DND-41 (cell line): ENCODE measurements at regions not wholly inside any gene's neighbourhood (a gene's known extent, or its start where the extent isn't known, plus 50 kb on each side); places are given as distances from the start of the nearest gene placed in this dataset.

ENCODE experiments used
- ATAC-seq: fragments of 200-7000 bp; cut with Tn5 transposase; 3 replicates; pipeline ENCODE4 v1.9.1; 2021; ENCODE audit warnings: low read depth; ENCODE audit not compliant: insufficient read depth
- DNase-seq: peaks from one replicate; pipeline ENCODE4 v3.0.0-alpha.2; 2020
- H2AFZ ChIP-seq: 2 replicates; pipeline ENCODE4 v1.6.0; 2012; ENCODE audit warnings: low read depth, low read length
- H3K27ac ChIP-seq: 2 replicates; pipeline ENCODE4 v1.5.1; 2012; ENCODE audit warnings: low read length, inconsistent platforms
- H3K27me3 ChIP-seq: fragments of 200-600 bp; sonication (generic); 2 replicates; pipeline ENCODE4 v1.6.0; 2012; ENCODE audit warnings: low read length, mild to moderate bottlenecking, inconsistent platforms; ENCODE audit not compliant: insufficient read depth, poor library complexity
- H3K36me3 ChIP-seq: 2 replicates; pipeline ENCODE4 v1.5.1; 2012; ENCODE audit warnings: low read length, inconsistent platforms; ENCODE audit not compliant: insufficient read depth
- H3K4me1 ChIP-seq: 2 replicates; pipeline ENCODE4 v1.5.1; 2012; ENCODE audit warnings: mild to moderate bottlenecking, low read length; ENCODE audit not compliant: insufficient read depth
- H3K4me2 ChIP-seq: 2 replicates; pipeline ENCODE4 v1.6.0; 2012; ENCODE audit warnings: mild to moderate bottlenecking, moderate library complexity, low read length, inconsistent platforms; ENCODE audit not compliant: insufficient read depth
- H3K4me3 ChIP-seq, 2 experiments: fragments of 200-600 bp in 1 of 2; shearing (Covaris generic) in 1 of 2; 2 replicates each; pipeline ENCODE4 v1.5.1; 2012 to 2016; ENCODE audit warnings: inconsistent platforms in 2 of 2, low read length in 2 of 2, mild to moderate bottlenecking in 2 of 2, low read depth in 1 of 2, moderate library complexity in 1 of 2
- H3K79me2 ChIP-seq: 2 replicates; pipeline ENCODE4 v1.6.0; 2012; ENCODE audit warnings: low read length, inconsistent platforms; ENCODE audit not compliant: insufficient read depth
- H3K9ac ChIP-seq: 2 replicates; pipeline ENCODE4 v1.6.0; 2012; ENCODE audit warnings: low read depth, mild to moderate bottlenecking, inconsistent platforms, low read length, moderate library complexity
- H3K9me3 ChIP-seq: 2 replicates; pipeline ENCODE4 v1.5.1; 2012; ENCODE audit warnings: low read length, moderate library complexity, mild to moderate bottlenecking, inconsistent platforms; ENCODE audit not compliant: insufficient read depth, severe bottlenecking
- H4K20me1 ChIP-seq: 2 replicates; pipeline ENCODE4 v1.6.0; 2012; ENCODE audit warnings: low read length; ENCODE audit not compliant: insufficient read depth
- CTCF ChIP-seq: IDR thresholded peaks from 2 replicates; pipeline ENCODE4 v1.5.1; 2012; ENCODE audit warnings: borderline replicate concordance, low read length, moderate library complexity, mild to moderate bottlenecking; ENCODE audit not compliant: poor library complexity, severe bottlenecking; ENCODE audit errors: extremely low read depth
- EZH2 ChIP-seq: IDR thresholded peaks from 3 replicates; pipeline ENCODE4 v1.6.1; 2012; ENCODE audit warnings: borderline replicate concordance, low read depth, mild to moderate bottlenecking, moderate library complexity, low read length, inconsistent platforms; ENCODE audit not compliant: severe bottlenecking

- no peaks in the 10 kb centered on the region for H4K20me1 ChIP-seq
- no peak overlapping the region for H2AFZ ChIP-seq
- no peaks in the 10 kb centered on the region for H3K4me1 ChIP-seq
- no peak overlapping the region for H3K4me3 ChIP-seq
- H3K4me2 ChIP-seq, result no peak overlapping the region
- H3K9ac ChIP-seq, result no peak overlapping the region
- H3K36me3 ChIP-seq, result no peaks in the 10 kb centered on the region
- H3K27me3 ChIP-seq, result peaks cover 4% of the 10 kb centered on the region
- no peak for DNase-seq
- no peaks in the 10 kb centered on the region for H3K9me3 ChIP-seq
- ATAC-seq, result no peak
- no peak overlapping the region for H3K27ac ChIP-seq
- no peaks in the 10 kb centered on the region for H3K79me2 ChIP-seq
- no peak for TF ChIP-seq CTCF
- TF ChIP-seq EZH2, result no peak
These were observed 61.2 kb upstream of the FOXN2 start for GRCh38 chr2:48253301-48253700.

GRCh38 chr2:48254839-48255238 is 59.6 kb upstream of the FOXN2 start:
- no peaks in the 10 kb centered on the region for H3K79me2 ChIP-seq
- no peak for TF ChIP-seq EZH2
- no peak for TF ChIP-seq CTCF
- H4K20me1 ChIP-seq, result no peaks in the 10 kb centered on the region
- H2AFZ ChIP-seq, result no peak overlapping the region
- ATAC-seq, result no peak
- H3K4me2 ChIP-seq, result no peak overlapping the region
- no peaks in the 10 kb centered on the region for H3K4me1 ChIP-seq
- H3K36me3 ChIP-seq, result no peaks in the 10 kb centered on the region
- H3K27ac ChIP-seq, result no peak overlapping the region
- no peaks in the 10 kb centered on the region for H3K9me3 ChIP-seq
- H3K27me3 ChIP-seq, result peaks cover 4% of the 10 kb centered on the region
- no peak overlapping the region for H3K4me3 ChIP-seq
- no peak for DNase-seq
- H3K9ac ChIP-seq, result no peak overlapping the region

- DNase-seq, result no peak
- Histone ChIP-seq H3K4me1 (no peaks in the 10 kb centered on the region), H3K9me3 (no peaks in the 10 kb centered on the region), H3K36me3 (no peaks in the 10 kb centered on the region), H3K9ac (no peak overlapping the region), H3K27ac (no peak overlapping the region), H3K27me3 (peaks cover 4% of the 10 kb centered on the region), H3K79me2 (no peaks in the 10 kb centered on the region), H3K4me3 (no peak overlapping the region), H3K4me2 (no peak overlapping the region), H4K20me1 (no peaks in the 10 kb centered on the region), H2AFZ (no peak overlapping the region)
- TF ChIP-seq CTCF, result no peak
- no peak for TF ChIP-seq EZH2
- no peak for ATAC-seq
These were observed 57.0 kb upstream of the FOXN2 start for GRCh38 chr2:48257456-48257855.

- Histone ChIP-seq H3K9ac (no peak overlapping the region), H3K27me3 (peaks cover 4% of the 10 kb centered on the region), H3K4me3 (no peak overlapping the region), H3K9me3 (no peaks in the 10 kb centered on the region), H3K36me3 (no peaks in the 10 kb centered on the region), H2AFZ (no peak overlapping the region), H3K27ac (no peak overlapping the region), H3K4me2 (no peak overlapping the region), H3K79me2 (no peaks in the 10 kb centered on the region), H4K20me1 (no peaks in the 10 kb centered on the region), H3K4me1 (no peaks in the 10 kb centered on the region)
- TF ChIP-seq CTCF (no peak), EZH2 (no peak)
- no peak for DNase-seq
- no peak for ATAC-seq
These were observed 55.9 kb upstream of the FOXN2 start for GRCh38 chr2:48258481-48259149.
